ENCODE measurements at regions not wholly inside any gene's neighbourhood (a gene's known extent, or its start where the extent isn't known, plus 50 kb on each side); places are given as distances from the start of the nearest gene placed in this dataset.
A peak's percentile ranks its signal among the peaks of the same experiment; 100 is the strongest.

DNA sequence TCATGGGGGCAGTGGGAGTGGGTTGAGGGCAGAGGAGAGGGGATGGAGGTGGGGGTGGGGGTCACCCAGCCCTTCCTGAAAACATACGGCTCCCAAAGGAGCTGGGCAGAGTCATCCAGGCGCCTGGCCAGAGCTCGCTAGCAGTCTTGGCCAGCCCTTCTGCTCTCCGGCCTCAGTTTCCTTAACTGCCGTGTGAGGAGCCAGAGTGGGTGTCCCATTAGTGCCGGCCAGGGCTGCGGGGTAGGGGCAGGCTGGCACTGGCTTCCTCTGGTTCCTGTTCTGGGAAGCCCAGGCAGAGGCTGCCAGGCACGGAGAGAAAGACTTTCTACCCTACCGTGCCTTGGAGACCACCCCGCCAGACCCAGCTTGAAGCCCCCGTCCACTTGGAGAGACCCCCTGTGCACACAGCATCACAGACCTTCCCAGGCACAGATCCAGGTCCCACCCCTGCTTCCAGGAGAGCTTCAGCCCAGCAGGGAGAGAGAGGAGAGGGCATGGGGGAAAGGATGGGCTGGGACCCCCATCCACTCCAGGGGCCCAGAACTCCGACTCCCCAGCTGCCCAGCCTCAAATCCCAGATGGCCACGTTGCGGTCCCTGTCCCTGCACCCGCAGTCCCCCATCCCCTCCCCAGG is 93.3 kb downstream of the RFLNA start:
- WGBS, 2 donors, result 59 to 64% methylated on average over 13 of the region's 15 CpGs
- no peaks in the 10 kb centered on the region for H3K27me3 ChIP-seq
- no peak for TF ChIP-seq POLR2A (IDR thresholded peaks at IDR 0.05)
- TF ChIP-seq, protein P1, sequence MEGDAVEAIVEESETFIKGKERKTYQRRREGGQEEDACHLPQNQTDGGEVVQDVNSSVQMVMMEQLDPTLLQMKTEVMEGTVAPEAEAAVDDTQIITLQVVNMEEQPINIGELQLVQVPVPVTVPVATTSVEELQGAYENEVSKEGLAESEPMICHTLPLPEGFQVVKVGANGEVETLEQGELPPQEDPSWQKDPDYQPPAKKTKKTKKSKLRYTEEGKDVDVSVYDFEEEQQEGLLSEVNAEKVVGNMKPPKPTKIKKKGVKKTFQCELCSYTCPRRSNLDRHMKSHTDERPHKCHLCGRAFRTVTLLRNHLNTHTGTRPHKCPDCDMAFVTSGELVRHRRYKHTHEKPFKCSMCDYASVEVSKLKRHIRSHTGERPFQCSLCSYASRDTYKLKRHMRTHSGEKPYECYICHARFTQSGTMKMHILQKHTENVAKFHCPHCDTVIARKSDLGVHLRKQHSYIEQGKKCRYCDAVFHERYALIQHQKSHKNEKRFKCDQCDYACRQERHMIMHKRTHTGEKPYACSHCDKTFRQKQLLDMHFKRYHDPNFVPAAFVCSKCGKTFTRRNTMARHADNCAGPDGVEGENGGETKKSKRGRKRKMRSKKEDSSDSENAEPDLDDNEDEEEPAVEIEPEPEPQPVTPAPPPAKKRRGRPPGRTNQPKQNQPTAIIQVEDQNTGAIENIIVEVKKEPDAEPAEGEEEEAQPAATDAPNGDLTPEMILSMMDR (IDR thresholded peaks at IDR 0.05), result no peak
- peak overlapping the region; percentile 38 to 82 (median 79) for H3K27ac ChIP-seq
- peaks cover 6 to 13% of the 10 kb centered on the region in 2 donors for H3K36me3 ChIP-seq
- intact Hi-C loops (cut with DNase I), result no loop called here
- peaks cover 33 to 58% of the 10 kb centered on the region in 2 donors for H3K4me1 ChIP-seq
- no peaks in the 10 kb centered on the region for H3K9me3 ChIP-seq
- DNase-seq, result no peak
- H3K4me3 ChIP-seq (replicated peaks in 1 of 3), result peak overlapping the region in 1 of 3 donors; percentile 36

DNA sequence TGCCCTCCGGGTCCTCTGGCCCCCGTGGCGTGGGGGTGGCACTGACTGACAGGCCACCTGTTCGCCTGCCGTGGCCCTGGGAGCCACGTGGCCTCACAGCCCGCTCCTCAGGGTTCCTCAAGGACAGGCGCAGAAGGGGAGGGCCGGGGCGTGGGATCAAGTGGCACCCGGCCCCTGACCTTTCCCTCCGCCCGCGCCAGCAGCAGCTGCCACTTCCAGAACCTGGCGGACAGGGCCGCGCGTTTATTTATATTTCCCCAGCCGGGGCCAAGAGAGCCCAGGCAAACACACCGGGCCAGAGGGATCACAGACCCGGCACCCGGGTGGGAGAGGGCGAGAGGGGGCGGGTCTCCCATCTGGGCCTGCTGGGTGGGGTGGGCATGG is 92.6 kb downstream of the RFLNA start:
- TF ChIP-seq POLR2A (IDR thresholded peaks at IDR 0.05), result no peak
- TF ChIP-seq, protein P1 (IDR thresholded peaks at IDR 0.05), result no peak
- Histone ChIP-seq H3K9me3 (no peaks in the 10 kb centered on the region), H3K36me3 (peaks cover 10 to 13% of the 10 kb centered on the region in 2 donors), H3K4me1 (peaks cover 27 to 52% of the 10 kb centered on the region in 2 donors), H3K4me3 (replicated peaks in 1 of 3) (peak overlapping the region in 1 of 3 donors; percentile 36), H3K27ac (peak overlapping the region; percentile 38 to 82 (median 79)), H3K27me3 (no peaks in the 10 kb centered on the region)
- 45% methylated on average over 13 of the region's 24 CpGs; no CpG with 5 or more reads in 1 of the 2 donors for WGBS, 2 donors
- intact Hi-C loops (cut with DNase I), result no loop called here
- no peak for DNase-seq

DNA sequence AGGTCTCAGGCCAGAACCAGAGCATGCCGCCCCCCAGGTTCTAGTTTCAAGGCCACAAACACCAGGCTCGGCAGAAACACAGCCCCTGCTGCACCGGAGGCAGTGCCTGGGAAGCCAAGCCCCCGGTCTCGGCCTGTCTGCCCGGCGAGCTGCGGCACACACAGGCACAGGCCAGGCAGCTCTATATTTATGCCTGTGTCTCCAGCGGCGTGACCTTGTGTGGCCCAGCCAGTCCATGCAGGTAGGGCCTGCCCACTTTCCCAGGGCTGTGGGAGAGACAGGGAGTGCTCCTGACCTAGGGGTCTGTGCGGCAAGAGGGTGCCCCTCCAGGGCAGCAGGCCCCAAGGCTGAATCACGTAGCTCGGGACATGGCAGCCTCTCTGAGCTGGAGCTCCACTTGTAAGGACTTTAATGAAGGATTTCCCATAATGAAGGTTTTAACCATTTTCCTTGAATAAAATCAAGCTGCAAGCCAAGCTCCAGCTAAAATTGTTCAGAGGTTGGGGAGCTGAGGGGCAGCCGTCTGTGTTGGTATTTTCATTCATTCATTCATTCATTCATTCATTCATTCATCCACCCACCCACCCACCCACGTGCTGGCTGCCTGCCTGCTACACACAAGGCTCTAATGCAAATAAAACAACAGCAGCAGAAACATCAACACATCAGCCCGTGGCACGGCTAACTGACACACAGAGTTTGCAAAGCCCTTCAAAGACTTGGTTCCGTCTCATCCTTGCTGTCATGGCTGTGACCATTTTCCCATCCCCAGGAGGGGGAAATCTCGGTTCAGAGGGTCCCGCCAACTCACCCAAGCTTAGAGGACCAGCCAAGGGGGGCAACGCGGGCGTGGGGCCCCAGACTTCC is 92.0 kb downstream of the RFLNA start:
- Histone ChIP-seq H3K9me3 (no peaks in the 10 kb centered on the region), H3K4me1 (peaks cover 29 to 52% of the 10 kb centered on the region in 2 donors), H3K4me3 (replicated peaks in 1 of 3) (peak overlapping the region in 1 of 3 donors; percentile 36), H3K27ac (peak overlapping the region in 2 of 3 donors; percentile 79 to 82), H3K36me3 (peaks cover 10 to 13% of the 10 kb centered on the region in 2 donors), H3K27me3 (no peaks in the 10 kb centered on the region)
- intact Hi-C loops (cut with DNase I), result no loop called here
- no peak for DNase-seq
- 67 to 78% methylated on average over 10 to 23 of the region's 23 CpGs for WGBS, 2 donors
- TF ChIP-seq, protein P1 (IDR thresholded peaks at IDR 0.05), result no peak
- TF ChIP-seq POLR2A (IDR thresholded peaks at IDR 0.05), result no peak

DNA sequence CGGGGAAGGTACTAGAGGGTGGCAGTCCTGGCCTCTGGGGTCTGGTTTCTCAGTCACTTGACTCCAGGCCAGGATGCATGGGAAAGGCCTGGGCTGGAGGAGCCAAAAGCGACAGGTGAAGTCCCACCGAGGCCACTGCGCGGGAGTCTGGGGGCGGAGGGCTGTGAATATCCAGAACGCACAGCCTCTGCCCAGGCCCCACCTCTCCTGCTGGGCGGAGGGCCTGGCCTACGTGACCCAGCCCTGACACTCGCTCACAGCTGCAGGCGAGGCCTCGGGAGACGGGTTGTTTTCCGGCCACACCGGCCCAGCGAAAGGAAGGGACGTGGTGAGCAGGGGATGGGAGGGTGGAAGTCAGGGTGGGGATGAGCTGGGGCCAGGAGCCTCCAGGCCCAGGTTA is 91.2 kb downstream of the RFLNA start:
- Histone ChIP-seq H3K4me1 (peaks cover 36 to 53% of the 10 kb centered on the region in 2 donors), H3K27me3 (no peaks in the 10 kb centered on the region), H3K9me3 (no peaks in the 10 kb centered on the region), H3K27ac (no peak overlapping the region), H3K36me3 (peaks cover 10 to 13% of the 10 kb centered on the region in 2 donors), H3K4me3 (replicated peaks in 1 of 3) (no peak overlapping the region)
- intact Hi-C loops (cut with DNase I), result no loop called here
- 63 to 77% methylated on average over 13 to 16 of the region's 17 CpGs for WGBS, 2 donors
- no peak for DNase-seq
- TF ChIP-seq, protein P1 (IDR thresholded peaks at IDR 0.05), result no peak
- no peak for TF ChIP-seq POLR2A (IDR thresholded peaks at IDR 0.05)

Data from thyroid gland (tissue), 4 donors.